ENCODE measurements at regions not wholly inside any gene's neighbourhood (a gene's known extent, or its start where the extent isn't known, plus 50 kb on each side); places are given as distances from the start of the nearest gene placed in this dataset.

DNA sequence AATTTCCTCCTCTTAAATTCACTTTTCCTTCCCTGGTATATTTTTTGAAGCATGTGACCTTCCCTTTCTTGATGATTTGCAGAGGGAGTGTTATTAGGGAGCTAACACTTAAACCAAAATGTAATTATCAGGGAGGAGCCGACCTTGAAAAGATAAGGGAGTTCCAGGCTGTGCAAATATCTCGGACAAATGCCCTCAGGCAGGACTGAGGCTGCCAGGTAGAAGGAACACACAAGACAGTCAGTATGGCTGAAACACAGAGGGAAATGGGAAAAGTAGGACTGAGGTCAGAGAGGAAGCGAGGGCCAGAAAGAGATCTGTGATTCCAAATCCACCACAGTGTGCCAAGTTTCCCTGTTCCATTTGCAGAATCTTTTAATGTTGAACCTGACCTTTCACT is 221.0 kb downstream of the CNTN3 start:
- TF ChIP-seq CTCF (conservative IDR thresholded peaks at IDR 0.05), result no peak
- no peak for TF ChIP-seq EZH2 (IDR thresholded peaks at IDR 0.05; ENCODE audit: low read depth)

Data from PC-9 (cell line).